Ishikawa (cell line): ENCODE measurements at regions not wholly inside any gene's neighbourhood (a gene's known extent, or its start where the extent isn't known, plus 50 kb on each side); places are given as distances from the start of the nearest gene placed in this dataset.
A peak's percentile ranks its signal among the peaks of the same experiment; 100 is the strongest.

Experiments
- CEBPB ChIP-seq: IDR thresholded peaks from 2 replicates; pipeline ENCODE4 v1.6.1; 2012
- CREB1 ChIP-seq: IDR thresholded peaks from 2 replicates; pipeline ENCODE4 v1.6.1; 2012; ENCODE audit warnings: low read depth
- EGR1 ChIP-seq: IDR thresholded peaks from 2 replicates; pipeline ENCODE4 v1.6.1; 2012
- EP300 ChIP-seq: IDR thresholded peaks from 2 replicates; pipeline ENCODE4 v1.6.1; 2012; ENCODE audit warnings: borderline replicate concordance
- FOXM1 ChIP-seq: IDR thresholded peaks from 2 replicates; pipeline ENCODE4 v1.6.1; 2012; ENCODE audit warnings: low read depth, borderline replicate concordance
- NFIC ChIP-seq: IDR thresholded peaks from 2 replicates; pipeline ENCODE4 v1.6.1; 2012
- RAD21 ChIP-seq: IDR thresholded peaks from 2 replicates; pipeline ENCODE4 v1.6.1; 2012; ENCODE audit warnings: low read depth
- TAF1 ChIP-seq: IDR thresholded peaks from 2 replicates; pipeline ENCODE4 v1.6.1; 2012; ENCODE audit warnings: low read depth, mild to moderate bottlenecking
- TCF12 ChIP-seq: IDR thresholded peaks from 2 replicates; pipeline ENCODE4 v1.6.1; 2012; ENCODE audit warnings: low read depth
- TEAD4 ChIP-seq: IDR thresholded peaks from 2 replicates; pipeline ENCODE4 v1.6.1; 2012
- YY1 ChIP-seq: IDR thresholded peaks from 2 replicates; pipeline ENCODE4 v1.6.1; 2012; ENCODE audit warnings: low read depth
- ZBTB7A ChIP-seq: IDR thresholded peaks from 2 replicates; pipeline ENCODE4 v1.6.1; 2012; ENCODE audit warnings: low read depth
- TF ChIP-seq, protein P1 (sequence below): IDR thresholded peaks from 2 replicates; pipeline ENCODE4 v1.6.1; 2012; ENCODE audit warnings: low read depth, mild to moderate bottlenecking
- TF ChIP-seq, protein P2 (sequence below): IDR thresholded peaks from 2 replicates; pipeline ENCODE4 v1.6.1; 2012

DNA sequence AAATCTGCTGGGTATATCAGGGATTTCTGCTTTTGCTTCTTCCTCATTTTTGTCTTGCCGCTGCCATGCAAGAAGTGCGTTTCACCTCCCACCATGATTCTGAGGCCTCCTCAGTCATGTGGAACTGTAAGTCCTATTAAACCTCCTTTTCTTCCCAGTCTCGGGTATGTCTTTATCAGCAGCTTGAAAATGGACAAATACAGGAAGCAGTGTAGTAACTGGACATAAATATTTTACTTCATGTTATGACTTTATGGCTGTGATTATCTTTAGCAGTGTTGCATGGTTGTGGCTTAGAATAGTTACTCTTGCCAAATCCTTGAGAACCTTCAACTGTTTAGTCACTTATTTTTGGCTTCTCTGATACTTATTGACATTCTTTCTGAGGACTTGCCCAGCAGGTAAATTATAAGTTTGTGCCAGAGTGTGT, 66.2 kb upstream of the DLX2 start:
- TF ChIP-seq YY1 (no peak), EP300 (no peak), TAF1 (no peak), CEBPB (0 out of 2 replicates have a peak, but pooled peaks have one; percentile 25), NFIC (peak; percentile 68), EGR1 (no peak), ZBTB7A (no peak), TEAD4 (0 out of 2 replicates have a peak, but pooled peaks have one; percentile 15), TCF12 (no peak), FOXM1 (no peak; the same call in 1 of the 2 replicates), CREB1 (no peak), RAD21 (no peak)
- TF ChIP-seq, protein P1, sequence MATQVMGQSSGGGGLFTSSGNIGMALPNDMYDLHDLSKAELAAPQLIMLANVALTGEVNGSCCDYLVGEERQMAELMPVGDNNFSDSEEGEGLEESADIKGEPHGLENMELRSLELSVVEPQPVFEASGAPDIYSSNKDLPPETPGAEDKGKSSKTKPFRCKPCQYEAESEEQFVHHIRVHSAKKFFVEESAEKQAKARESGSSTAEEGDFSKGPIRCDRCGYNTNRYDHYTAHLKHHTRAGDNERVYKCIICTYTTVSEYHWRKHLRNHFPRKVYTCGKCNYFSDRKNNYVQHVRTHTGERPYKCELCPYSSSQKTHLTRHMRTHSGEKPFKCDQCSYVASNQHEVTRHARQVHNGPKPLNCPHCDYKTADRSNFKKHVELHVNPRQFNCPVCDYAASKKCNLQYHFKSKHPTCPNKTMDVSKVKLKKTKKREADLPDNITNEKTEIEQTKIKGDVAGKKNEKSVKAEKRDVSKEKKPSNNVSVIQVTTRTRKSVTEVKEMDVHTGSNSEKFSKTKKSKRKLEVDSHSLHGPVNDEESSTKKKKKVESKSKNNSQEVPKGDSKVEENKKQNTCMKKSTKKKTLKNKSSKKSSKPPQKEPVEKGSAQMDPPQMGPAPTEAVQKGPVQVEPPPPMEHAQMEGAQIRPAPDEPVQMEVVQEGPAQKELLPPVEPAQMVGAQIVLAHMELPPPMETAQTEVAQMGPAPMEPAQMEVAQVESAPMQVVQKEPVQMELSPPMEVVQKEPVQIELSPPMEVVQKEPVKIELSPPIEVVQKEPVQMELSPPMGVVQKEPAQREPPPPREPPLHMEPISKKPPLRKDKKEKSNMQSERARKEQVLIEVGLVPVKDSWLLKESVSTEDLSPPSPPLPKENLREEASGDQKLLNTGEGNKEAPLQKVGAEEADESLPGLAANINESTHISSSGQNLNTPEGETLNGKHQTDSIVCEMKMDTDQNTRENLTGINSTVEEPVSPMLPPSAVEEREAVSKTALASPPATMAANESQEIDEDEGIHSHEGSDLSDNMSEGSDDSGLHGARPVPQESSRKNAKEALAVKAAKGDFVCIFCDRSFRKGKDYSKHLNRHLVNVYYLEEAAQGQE: no peak
- TF ChIP-seq, protein P2, sequence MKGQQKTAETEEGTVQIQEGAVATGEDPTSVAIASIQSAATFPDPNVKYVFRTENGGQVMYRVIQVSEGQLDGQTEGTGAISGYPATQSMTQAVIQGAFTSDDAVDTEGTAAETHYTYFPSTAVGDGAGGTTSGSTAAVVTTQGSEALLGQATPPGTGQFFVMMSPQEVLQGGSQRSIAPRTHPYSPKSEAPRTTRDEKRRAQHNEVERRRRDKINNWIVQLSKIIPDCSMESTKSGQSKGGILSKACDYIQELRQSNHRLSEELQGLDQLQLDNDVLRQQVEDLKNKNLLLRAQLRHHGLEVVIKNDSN: no peak
